Jurkat, Clone E6-1 (cell line): ENCODE measurements at regions not wholly inside any gene's neighbourhood (a gene's known extent, or its start where the extent isn't known, plus 50 kb on each side); places are given as distances from the start of the nearest gene placed in this dataset.
"Not testable (repeated sequence)": the region's sequence is repeated elsewhere in the genome, so short reads cannot be mapped to it uniquely, and the experiment has no call there.

Experiments
- DNase-seq: peaks from one replicate; pipeline ENCODE4 v3.0.0-alpha.2; 2011; ENCODE audit warnings: low read depth, low spot score
- H3K4me3 ChIP-seq: 2 replicates; pipeline ENCODE4 v1.5.1; 2011; ENCODE audit warnings: mild to moderate bottlenecking, low read length, control low read depth, moderate library complexity

GRCh38 chr4:137968956-137969678 is 273.0 kb downstream of the SLC7A11 start:
- H3K4me3 ChIP-seq = no peak overlapping the region
- no peak for DNase-seq

GRCh38 chr4:137967480-137968190 is 274.5 kb downstream of the SLC7A11 start:
- no peak overlapping the region for H3K4me3 ChIP-seq
- no peak for DNase-seq

GRCh38 chr4:137966504-137966903 is 275.6 kb downstream of the SLC7A11 start:
- H3K4me3 ChIP-seq = no peak overlapping the region
- DNase-seq = no peak

GRCh38 chr4:137961051-137961438 is 281.1 kb downstream of the SLC7A11 start:
- H3K4me3 ChIP-seq = no peak overlapping the region
- DNase-seq = no peak

GRCh38 chr4:137960371-137961050 is 281.6 kb downstream of the SLC7A11 start:
- no peak for DNase-seq

GRCh38 chr4:137957806-137958205 is 284.3 kb downstream of the SLC7A11 start:
- no peak overlapping the region for H3K4me3 ChIP-seq
- no peak for DNase-seq

More at GRCh38 chr4:137960371-137961050, 281.6 kb downstream of the SLC7A11 start:
- no peak overlapping the region for H3K4me3 ChIP-seq

GRCh38 chr4:137956256-137956655 is 285.9 kb downstream of the SLC7A11 start:
- DNase-seq = no peak
- H3K4me3 ChIP-seq = no peak overlapping the region

- DNase-seq = no peak
- H3K4me3 ChIP-seq = no peak overlapping the region
Observed at GRCh38 chr4:137955595-137955994, 286.6 kb downstream of the SLC7A11 start.

GRCh38 chr4:137952116-137952515 is 290.0 kb downstream of the SLC7A11 start:
- no peak overlapping the region for H3K4me3 ChIP-seq
- DNase-seq = no peak

GRCh38 chr4:137950286-137950685 is 291.9 kb downstream of the SLC7A11 start:
- DNase-seq = no peak
- no peak overlapping the region for H3K4me3 ChIP-seq

- no peak for DNase-seq
- no peak overlapping the region for H3K4me3 ChIP-seq
Observed at GRCh38 chr4:137949746-137950145, 292.4 kb downstream of the SLC7A11 start.

- H3K4me3 ChIP-seq = no peak overlapping the region
- no peak for DNase-seq
Observed at GRCh38 chr4:137946453-137947174, 295.5 kb downstream of the SLC7A11 start.

GRCh38 chr4:137942815-137943214 is 299.3 kb downstream of the SLC7A11 start:
- not testable (repeated sequence) for H3K4me3 ChIP-seq, DNase-seq

GRCh38 chr4:137942015-137942515 is 300.1 kb downstream of the SLC7A11 start:
- not testable (repeated sequence) for H3K4me3 ChIP-seq

GRCh38 chr4:137934911-137935310 is 307.2 kb downstream of the SLC7A11 start:
- no peak for DNase-seq

More at GRCh38 chr4:137942015-137942515, 300.1 kb downstream of the SLC7A11 start:
- DNase-seq = not testable (repeated sequence)

GRCh38 chr4:137934046-137934445 is 308.1 kb downstream of the SLC7A11 start:
- no peak overlapping the region for H3K4me3 ChIP-seq
- no peak for DNase-seq

More at GRCh38 chr4:137934911-137935310, 307.2 kb downstream of the SLC7A11 start:
- H3K4me3 ChIP-seq = no peak overlapping the region

GRCh38 chr4:137927972-137928371 is 314.2 kb downstream of the SLC7A11 start:
- no peak for DNase-seq
- no peak overlapping the region for H3K4me3 ChIP-seq

GRCh38 chr4:137923494-137923893 is 318.7 kb downstream of the SLC7A11 start:
- DNase-seq = no peak

GRCh38 chr4:137922721-137923120 is 319.4 kb downstream of the SLC7A11 start:
- H3K4me3 ChIP-seq = no peak overlapping the region
- DNase-seq = no peak

More at GRCh38 chr4:137923494-137923893, 318.7 kb downstream of the SLC7A11 start:
- no peak overlapping the region for H3K4me3 ChIP-seq
